IgD-negative memory B cell (primary cell): ENCODE measurements at regions not wholly inside any gene's neighbourhood (a gene's known extent, or its start where the extent isn't known, plus 50 kb on each side); places are given as distances from the start of the nearest gene placed in this dataset.

Experiments used
- H3K27ac Mint-ChIP-seq, 3 donors: one replicate each; pipeline ENCODE4 v1.8.0; 2020 to 2022; ENCODE audit warnings: mild to moderate bottlenecking in 3 of 3, mixed read lengths in 3 of 3, moderate library complexity in 1 of 3
- H3K27me3 Mint-ChIP-seq: one replicate; pipeline ENCODE4 v1.8.0; 2021; ENCODE audit warnings: mixed read lengths
- H3K36me3 Mint-ChIP-seq: one replicate; pipeline ENCODE4 v1.8.0; 2020; ENCODE audit warnings: mild to moderate bottlenecking, mixed read lengths
- H3K4me1 Mint-ChIP-seq, 3 donors: one replicate each; pipeline ENCODE4 v1.8.0; 2020 to 2022; ENCODE audit warnings: mixed read lengths in 3 of 3, mild to moderate bottlenecking in 1 of 3
- H3K4me3 Mint-ChIP-seq, 4 donors: one replicate each; pipeline ENCODE4 v1.8.0; 2020 to 2022; ENCODE audit warnings: mild to moderate bottlenecking in 4 of 4, mixed read lengths in 4 of 4, moderate library complexity in 3 of 4
- H3K9me3 Mint-ChIP-seq, 3 donors: one replicate each; pipeline ENCODE4 v1.8.0; 2020 to 2021; ENCODE audit warnings: mixed read lengths in 3 of 3, mild to moderate bottlenecking in 1 of 3

DNA sequence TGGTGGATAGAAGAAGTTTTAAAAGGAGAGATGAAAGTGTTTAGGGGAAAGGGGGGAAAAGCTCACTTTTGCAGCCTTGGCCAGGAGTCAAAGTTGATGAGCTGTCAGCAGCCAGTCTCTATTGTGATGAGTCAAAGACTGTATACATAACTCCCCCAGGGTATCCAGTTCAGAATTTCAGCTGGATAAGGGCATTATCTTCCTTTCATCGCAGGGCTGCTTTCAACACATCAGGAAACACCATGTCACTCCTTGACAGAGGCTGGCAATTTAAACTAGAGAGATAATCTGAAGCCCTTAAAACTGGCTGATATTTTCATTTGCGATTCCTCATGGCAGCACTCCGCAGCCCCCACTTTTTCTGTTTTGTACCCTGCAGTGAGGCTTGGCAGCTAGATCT, 328.5 kb downstream of the TBX15 start:
- no peak overlapping the region for H3K27ac Mint-ChIP-seq
- H3K9me3 Mint-ChIP-seq = peaks cover 2 to 8% (median 4%) of the 10 kb centered on the region in 3 donors
- H3K36me3 Mint-ChIP-seq = no peaks in the 10 kb centered on the region
- no peaks in the 10 kb centered on the region for H3K27me3 Mint-ChIP-seq
- no peaks in the 10 kb centered on the region for H3K4me1 Mint-ChIP-seq
- H3K4me3 Mint-ChIP-seq = no peak overlapping the region

DNA sequence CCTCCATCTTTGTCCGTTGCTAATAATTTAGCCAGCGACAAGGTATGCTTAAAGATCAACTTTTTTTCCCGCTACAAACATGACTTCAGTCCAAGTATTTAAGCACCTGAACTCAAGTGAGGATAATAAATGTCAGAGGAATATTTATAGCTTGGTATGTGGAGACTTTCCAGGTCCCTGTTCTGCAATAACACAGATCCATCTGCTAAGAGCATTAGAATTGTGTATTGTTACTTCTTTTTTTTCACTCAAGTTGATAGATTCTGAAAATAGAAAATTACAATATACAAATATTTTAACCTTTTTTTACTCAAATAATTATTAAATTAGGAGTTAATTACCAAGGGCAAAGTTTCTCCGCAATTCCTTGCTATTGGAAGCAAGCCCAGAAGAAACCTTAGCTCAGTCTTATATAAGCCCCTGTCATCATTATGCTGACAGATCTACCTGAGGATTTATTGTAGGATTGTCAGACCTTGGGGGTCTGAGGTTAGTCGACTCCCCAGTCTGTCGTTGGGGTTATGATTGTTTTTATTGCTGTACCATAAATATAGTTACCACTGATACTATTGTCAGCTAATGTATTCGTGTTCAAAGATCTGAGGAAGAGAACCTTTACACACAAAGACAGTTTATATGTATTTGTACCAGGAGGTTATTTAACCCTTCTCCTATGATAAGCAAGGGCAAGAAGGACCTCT, 337.9 kb downstream of the TBX15 start:
- Mint-ChIP-seq H3K27me3 (no peaks in the 10 kb centered on the region), H3K4me3 (no peak overlapping the region), H3K36me3 (no peaks in the 10 kb centered on the region), H3K9me3 (peaks cover 2 to 11% (median 5%) of the 10 kb centered on the region in 3 donors), H3K27ac (no peak overlapping the region), H3K4me1 (no peaks in the 10 kb centered on the region)

DNA sequence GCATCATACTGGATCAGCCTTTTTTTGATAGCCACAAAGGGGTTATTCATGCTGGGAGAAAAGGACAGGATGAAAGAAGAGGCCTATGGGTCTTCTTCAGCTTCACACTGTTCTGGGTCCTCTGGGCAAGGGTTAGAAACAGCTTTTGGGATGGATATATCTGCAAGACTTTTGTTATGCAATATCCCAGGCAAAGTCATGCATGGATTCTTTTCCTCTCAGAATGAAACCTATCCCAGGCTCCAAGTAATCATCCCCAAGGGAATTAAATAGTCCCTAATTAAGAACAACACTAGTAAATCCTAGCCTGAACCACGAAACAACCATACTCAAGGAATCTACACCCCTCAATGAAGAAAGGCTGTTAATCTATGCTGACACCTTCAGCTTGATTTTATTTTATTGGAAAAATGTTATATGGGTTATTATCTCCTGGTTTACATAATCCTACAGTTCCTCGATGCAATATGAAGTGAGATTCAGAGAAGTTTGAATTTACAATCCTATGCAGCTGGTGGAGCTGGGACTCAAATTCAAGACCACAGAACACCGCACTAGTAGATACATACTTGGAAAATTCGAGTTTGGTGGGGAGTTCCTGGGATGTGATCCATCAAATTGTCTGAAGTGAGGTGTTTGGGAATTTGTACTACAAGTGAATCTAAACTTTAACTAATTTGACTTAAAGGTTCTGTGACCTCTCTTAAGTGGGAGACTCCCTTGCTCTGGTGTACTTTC, 338.6 kb downstream of the TBX15 start:
- H3K27ac Mint-ChIP-seq = no peak overlapping the region
- peaks cover 2 to 7% (median 5%) of the 10 kb centered on the region in 3 donors for H3K9me3 Mint-ChIP-seq
- H3K4me3 Mint-ChIP-seq = no peak overlapping the region
- no peaks in the 10 kb centered on the region for H3K36me3 Mint-ChIP-seq
- no peaks in the 10 kb centered on the region for H3K27me3 Mint-ChIP-seq
- no peaks in the 10 kb centered on the region for H3K4me1 Mint-ChIP-seq

DNA sequence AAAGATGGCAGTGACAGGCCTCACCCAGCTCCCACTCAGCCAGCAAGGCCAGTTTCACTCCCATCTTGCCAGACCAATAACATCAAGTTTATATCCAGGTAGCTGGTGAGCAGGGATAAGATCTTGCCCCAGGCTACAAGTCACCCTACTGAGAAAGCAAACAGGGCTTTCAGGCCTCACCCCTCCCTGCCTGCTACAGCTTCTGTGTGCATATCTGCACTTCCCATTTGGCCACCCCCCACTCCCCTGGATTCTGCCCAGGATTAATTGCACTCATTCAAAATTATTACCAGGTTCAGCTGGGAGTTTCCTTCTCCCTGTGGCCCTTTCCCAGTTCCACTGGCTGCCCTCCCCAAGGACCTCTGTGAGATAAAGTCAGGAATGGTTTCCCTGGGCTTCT, 352.1 kb downstream of the TBX15 start:
- Mint-ChIP-seq H3K27ac (no peak overlapping the region), H3K4me3 (no peak overlapping the region), H3K9me3 (no peaks in the 10 kb centered on the region), H3K27me3 (no peaks in the 10 kb centered on the region), H3K4me1 (no peaks in the 10 kb centered on the region), H3K36me3 (no peaks in the 10 kb centered on the region)

DNA sequence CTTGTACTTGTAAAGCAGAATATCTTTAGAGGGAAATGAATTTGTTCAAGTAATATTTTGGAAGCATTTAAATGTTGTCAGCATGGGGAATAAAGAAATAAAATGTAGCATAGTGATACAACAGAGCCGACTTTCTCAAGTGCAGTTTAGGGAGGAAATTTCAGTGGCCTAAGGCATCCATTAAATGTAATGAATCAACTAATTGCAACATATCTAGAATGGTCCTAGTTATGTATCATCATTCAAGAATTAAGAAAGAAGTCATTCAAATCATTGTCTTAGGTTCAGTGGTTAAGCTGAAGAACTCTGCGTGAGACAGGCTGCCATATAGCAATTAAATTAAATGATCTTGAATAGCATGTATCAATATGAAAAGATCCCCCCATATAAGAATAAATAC, 360.7 kb downstream of the TBX15 start:
- Mint-ChIP-seq H3K4me3 (no peak overlapping the region), H3K27ac (no peak overlapping the region), H3K9me3 (peaks cover 0 to 3% (median 0%) of the 10 kb centered on the region in 3 donors), H3K36me3 (no peaks in the 10 kb centered on the region), H3K27me3 (no peaks in the 10 kb centered on the region), H3K4me1 (no peaks in the 10 kb centered on the region)

DNA sequence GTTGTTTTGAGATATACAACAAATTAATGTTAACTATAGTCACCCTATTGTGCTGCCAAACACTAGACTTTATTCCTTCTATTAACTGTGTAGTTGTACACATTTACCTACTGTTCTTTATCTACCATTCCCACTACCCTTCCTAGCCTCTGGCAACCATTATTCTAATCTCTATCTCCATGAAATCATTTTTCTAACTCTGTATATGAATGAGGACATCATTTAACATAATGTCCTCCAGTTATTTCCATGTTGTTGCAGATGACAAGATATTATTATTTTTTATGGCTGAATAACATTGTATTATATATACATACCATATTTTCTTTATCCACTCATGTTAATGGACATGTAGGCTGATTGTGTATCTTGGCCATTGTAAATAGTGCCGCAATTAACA, 366.3 kb downstream of the TBX15 start:
- no peaks in the 10 kb centered on the region for H3K4me1 Mint-ChIP-seq
- no peak overlapping the region for H3K4me3 Mint-ChIP-seq
- H3K27me3 Mint-ChIP-seq = no peaks in the 10 kb centered on the region
- peaks cover 1% of the 10 kb centered on the region for H3K36me3 Mint-ChIP-seq
- peaks cover 4 to 6% (median 5%) of the 10 kb centered on the region in 3 donors for H3K9me3 Mint-ChIP-seq
- no peak overlapping the region for H3K27ac Mint-ChIP-seq

DNA sequence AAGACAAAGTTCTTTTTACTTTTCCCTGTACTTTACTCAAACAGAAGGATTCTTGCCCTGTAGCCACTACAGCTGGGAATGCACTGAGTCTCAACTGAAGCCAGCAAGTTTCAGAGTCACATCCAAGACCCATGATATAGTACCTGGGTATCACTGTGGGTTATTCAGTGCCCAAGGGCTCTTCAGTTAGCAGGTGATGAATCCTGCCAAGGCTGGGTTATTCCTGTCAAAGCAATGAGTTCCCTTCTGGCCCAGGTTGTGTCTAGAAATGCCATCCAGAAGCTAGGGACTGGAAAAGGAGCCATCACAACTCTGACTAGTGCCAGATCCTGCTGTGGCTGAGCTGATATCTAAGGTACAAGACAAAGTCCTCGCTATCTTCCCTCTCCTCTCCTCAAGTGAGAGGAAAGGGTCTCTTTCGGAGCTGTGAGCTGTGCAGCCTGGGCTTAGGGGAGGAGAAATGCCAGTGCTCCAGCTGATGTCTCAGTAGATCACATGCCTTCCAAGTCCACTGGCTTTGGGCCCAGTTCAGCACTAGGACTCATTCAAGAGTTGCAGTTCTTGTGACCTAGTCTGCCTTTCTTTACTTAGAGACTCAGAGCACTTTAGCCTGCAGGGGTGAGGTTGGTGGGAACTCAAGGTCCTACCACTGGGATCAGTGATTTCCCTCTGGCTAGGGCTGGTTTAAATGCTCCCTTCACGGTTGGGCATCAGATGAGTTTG, 369.4 kb downstream of the TBX15 start:
- H3K27me3 Mint-ChIP-seq = no peaks in the 10 kb centered on the region
- H3K4me1 Mint-ChIP-seq = no peaks in the 10 kb centered on the region
- H3K9me3 Mint-ChIP-seq = peaks cover 3 to 10% (median 6%) of the 10 kb centered on the region in 3 donors
- H3K36me3 Mint-ChIP-seq = peaks cover 1% of the 10 kb centered on the region
- H3K4me3 Mint-ChIP-seq = no peak overlapping the region
- no peak overlapping the region for H3K27ac Mint-ChIP-seq

DNA sequence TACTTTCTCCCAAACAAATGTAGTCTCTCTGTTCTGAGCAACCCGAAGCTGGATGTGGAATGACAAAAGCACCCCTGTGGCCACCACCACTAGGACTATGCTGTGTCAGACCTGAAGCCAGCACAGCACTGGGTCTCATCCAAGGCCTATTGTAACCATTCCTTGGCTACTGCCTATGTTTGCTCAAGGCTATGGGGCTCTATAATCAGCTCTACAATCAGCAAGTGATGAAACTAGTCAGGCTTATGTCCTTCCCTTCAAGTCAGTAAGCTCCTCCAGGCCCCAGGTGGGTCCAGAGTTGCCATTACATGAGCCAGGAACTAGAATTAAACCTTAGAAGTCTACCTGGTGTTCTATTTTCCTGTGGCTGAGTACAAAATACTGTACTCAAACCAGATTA, 370.2 kb downstream of the TBX15 start:
- H3K27me3 Mint-ChIP-seq = no peaks in the 10 kb centered on the region
- H3K4me1 Mint-ChIP-seq = no peaks in the 10 kb centered on the region
- no peak overlapping the region for H3K27ac Mint-ChIP-seq
- peaks cover 5 to 10% (median 6%) of the 10 kb centered on the region in 3 donors for H3K9me3 Mint-ChIP-seq
- peaks cover 1% of the 10 kb centered on the region for H3K36me3 Mint-ChIP-seq
- no peak overlapping the region for H3K4me3 Mint-ChIP-seq

DNA sequence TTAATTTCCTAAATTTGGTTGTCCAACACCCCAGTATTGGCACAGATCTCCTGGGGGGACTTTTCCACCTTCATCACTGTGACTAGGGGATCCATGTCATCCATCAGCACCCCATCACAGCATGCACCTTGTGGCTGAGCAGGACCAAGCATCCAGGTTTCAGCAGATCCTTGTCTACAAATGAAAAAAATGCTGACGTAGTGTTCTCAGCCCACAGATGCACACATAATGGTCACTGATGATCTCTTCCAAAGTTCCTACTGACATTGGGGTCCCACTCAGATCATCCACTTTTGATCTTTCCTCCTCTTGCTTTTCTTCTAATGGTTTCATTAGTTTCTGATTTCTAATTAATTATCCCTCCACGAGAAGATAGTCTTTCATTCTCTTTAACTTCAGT, 373.1 kb downstream of the TBX15 start:
- no peaks in the 10 kb centered on the region for H3K27me3 Mint-ChIP-seq
- H3K36me3 Mint-ChIP-seq = peaks cover 1% of the 10 kb centered on the region
- H3K27ac Mint-ChIP-seq = no peak overlapping the region
- peaks cover 3 to 19% (median 5%) of the 10 kb centered on the region in 3 donors for H3K9me3 Mint-ChIP-seq
- no peak overlapping the region for H3K4me3 Mint-ChIP-seq
- H3K4me1 Mint-ChIP-seq = no peaks in the 10 kb centered on the region

DNA sequence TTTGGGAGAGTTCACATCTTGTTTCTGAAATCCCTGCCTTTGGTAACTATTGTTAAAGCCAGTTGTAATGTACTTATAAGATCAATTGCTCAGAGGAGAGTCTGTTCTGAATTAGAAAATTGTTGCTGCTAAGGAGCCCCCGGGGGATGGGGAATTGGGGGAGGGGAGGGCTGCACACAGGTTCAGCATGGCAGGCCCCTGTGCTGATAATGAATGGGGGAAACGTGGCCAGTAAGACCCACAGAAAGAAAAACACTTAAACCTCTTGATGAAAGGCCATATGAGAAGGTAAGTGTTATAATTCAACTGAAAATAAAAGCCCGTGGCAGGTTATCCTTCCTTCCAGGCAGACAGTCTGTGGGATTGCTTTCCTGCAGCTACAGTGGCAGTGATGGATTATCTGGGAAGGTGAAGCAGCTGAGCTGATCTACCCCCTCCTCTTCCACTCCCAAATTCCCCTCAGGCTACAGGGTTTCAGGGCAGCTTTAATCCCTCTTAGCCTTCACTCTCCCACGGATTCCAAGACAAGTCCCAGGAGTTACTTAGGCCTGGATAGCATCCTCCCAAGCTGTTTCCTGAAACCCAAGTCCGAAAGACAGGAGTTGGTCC, 398.8 kb downstream of the TBX15 start:
- H3K27me3 Mint-ChIP-seq = no peaks in the 10 kb centered on the region
- no peaks in the 10 kb centered on the region for H3K4me1 Mint-ChIP-seq
- H3K36me3 Mint-ChIP-seq = no peaks in the 10 kb centered on the region
- H3K9me3 Mint-ChIP-seq = peaks cover 2 to 9% (median 4%) of the 10 kb centered on the region in 3 donors
- no peak overlapping the region for H3K4me3 Mint-ChIP-seq
- no peak overlapping the region for H3K27ac Mint-ChIP-seq

DNA sequence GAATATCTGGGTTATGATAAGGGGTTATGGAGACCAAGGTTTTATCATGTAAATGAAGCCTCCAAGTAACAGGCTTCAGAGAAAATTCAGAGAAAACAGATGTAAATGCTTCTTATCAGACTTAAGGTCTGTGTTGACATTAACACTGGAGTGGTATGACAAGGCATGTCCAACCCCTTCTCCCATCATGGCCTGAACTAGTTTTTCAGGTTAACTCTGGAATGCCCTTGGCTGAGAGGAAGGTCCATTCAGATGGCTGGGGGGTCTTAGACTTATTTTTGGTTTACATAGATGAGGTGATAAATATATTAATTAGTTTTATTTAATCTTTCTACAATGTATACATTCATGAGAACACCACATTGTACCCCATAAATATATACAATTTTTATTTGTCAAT, 399.6 kb downstream of the TBX15 start:
- Mint-ChIP-seq H3K27me3 (no peaks in the 10 kb centered on the region), H3K4me1 (no peaks in the 10 kb centered on the region), H3K27ac (no peak overlapping the region), H3K9me3 (peaks cover 2 to 9% (median 2%) of the 10 kb centered on the region in 3 donors), H3K36me3 (no peaks in the 10 kb centered on the region), H3K4me3 (no peak overlapping the region)

DNA sequence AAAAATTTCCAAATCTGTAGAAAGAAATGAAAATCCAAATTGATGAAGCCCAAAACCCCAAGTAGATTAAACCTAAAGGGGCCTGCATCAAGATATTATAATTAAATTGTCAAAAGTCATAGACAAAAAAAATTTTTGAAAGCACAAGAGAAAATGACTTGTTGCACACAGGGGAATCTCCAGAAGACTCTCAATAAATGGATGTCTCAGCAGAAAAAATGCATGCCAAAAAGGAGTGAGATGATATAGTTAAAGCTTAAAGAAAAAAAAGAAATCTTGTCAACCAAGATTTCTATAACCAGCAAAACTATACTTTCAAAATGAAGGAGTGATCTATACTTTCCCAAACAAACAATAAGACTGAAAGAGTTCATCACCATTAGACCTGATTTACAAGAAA, 393.2 kb upstream of the SPAG17 start:
- peaks cover 5 to 26% (median 11%) of the 10 kb centered on the region in 3 donors for H3K9me3 Mint-ChIP-seq
- H3K4me1 Mint-ChIP-seq = no peaks in the 10 kb centered on the region
- peaks cover 1% of the 10 kb centered on the region for H3K36me3 Mint-ChIP-seq
- no peak overlapping the region for H3K4me3 Mint-ChIP-seq
- no peaks in the 10 kb centered on the region for H3K27me3 Mint-ChIP-seq
- H3K27ac Mint-ChIP-seq = no peak overlapping the region

DNA sequence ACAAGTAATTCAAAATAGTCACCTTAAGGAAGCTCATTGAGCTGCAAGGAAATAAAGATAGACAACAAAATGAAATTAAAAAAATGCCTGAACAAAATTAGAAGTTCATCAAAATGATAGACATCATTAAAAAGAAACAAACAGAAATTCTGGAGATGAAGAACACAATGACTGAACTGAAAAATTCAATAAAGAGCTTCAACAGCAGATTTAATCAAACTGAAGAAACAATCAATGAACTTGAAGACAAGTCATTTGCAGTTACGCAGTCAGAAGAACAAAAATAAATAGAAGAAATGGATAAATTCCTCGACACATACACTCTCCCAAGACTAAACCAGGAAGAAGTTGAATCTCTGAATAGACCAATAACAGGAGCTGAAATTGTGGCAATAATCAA, 390.0 kb upstream of the SPAG17 start:
- peaks cover 5 to 21% (median 15%) of the 10 kb centered on the region in 3 donors for H3K9me3 Mint-ChIP-seq
- no peaks in the 10 kb centered on the region for H3K27me3 Mint-ChIP-seq
- peaks cover 1% of the 10 kb centered on the region for H3K36me3 Mint-ChIP-seq
- no peak overlapping the region for H3K27ac Mint-ChIP-seq
- no peaks in the 10 kb centered on the region for H3K4me1 Mint-ChIP-seq
- H3K4me3 Mint-ChIP-seq = no peak overlapping the region

DNA sequence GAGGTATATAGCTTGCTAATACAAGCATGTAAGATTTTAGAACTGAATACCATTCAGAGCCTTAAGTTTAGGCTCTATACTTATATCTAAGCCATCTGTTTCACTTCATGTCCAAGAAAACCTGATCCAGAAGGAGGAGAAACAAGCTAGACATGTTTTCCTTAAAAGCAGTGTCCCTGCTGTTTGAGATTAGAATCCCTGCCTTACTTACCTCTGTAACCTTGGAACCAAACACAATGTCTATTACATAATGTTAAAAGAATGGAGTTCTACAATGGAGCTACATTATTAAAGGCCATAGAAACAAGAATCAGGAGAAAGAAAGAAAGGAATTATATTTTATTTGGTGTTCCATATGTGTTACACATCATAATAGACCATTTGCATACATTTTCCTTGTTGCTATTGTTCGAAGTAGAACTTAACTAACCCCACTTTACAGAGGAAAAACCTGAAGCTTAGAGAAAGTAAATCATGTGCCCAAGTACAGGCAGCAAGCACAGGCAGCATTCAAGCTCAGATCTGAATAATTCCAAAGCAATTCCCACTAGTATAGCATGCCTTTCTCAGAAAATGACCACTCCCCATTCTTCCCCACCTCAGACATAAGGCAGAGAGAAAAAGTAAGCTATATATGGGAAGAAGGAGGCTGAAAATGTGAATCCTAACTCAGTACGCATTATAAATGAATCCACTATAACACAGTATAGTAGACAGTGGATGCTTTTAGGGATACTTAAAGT, 380.1 kb upstream of the SPAG17 start:
- Mint-ChIP-seq H3K4me1 (peaks cover 0 to 1% (median 0%) of the 10 kb centered on the region in 3 donors), H3K36me3 (no peaks in the 10 kb centered on the region), H3K27ac (no peak overlapping the region), H3K9me3 (peaks cover 0 to 6% (median 0%) of the 10 kb centered on the region in 3 donors), H3K27me3 (no peaks in the 10 kb centered on the region), H3K4me3 (no peak overlapping the region)
